ENCODE measurements at regions not wholly inside any gene's neighbourhood (a gene's known extent, or its start where the extent isn't known, plus 50 kb on each side); places are given as distances from the start of the nearest gene placed in this dataset.

DNA sequence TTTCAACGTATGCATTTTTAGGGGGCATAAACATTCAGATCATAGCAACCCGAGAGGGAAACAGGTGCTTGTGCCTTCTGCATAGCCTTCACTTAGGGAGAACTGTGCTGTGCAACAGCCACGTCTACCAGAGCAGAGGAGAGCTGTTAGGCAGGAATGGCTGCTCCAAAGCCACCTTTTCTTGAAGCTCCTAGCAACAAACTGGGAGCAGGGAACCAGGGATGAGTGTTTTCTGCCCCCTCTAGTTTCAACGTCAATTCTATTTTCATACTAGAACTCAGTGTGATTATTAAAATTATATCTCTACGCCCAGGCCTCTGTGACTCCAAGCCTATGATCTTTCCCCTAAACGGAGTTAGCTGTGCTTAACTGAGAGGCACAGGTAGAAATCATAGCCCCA is 290.0 kb downstream of the HAPSTR1 start:
- H3K27ac ChIP-seq (ENCODE audit: low read length), result no peak overlapping the region
- DNase-seq, result no peak

DNA sequence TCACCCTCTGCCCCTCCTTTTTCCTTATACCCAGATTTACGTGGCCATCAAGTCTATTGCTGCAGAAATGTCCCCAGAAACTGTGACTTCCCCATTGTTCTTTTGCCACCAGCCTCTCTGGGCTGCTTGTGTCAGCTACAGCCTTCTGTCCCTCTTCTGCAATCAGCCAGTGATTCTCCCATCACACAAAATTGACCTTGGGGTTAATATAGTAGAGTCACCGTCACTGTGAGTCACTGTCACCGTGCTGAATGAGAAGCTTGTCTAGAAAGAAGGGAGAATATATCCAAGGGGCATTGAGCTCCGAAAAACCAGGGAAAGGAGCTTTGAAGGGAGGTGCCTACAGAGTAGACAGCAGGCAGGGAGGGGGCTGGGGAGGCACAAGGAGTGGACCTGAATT is 290.5 kb downstream of the HAPSTR1 start:
- no peaks in the 10 kb centered on the region for H3K9me3 ChIP-seq (replicated peaks; ENCODE audit: insufficient read depth, low read length)
- H2AFZ ChIP-seq (ENCODE audit: low read length), result no peak overlapping the region
- TF ChIP-seq EZH2 (optimal IDR thresholded peaks at IDR 0.05; ENCODE audit: low read depth, low read length), result no peak
- TF ChIP-seq, protein P1, sequence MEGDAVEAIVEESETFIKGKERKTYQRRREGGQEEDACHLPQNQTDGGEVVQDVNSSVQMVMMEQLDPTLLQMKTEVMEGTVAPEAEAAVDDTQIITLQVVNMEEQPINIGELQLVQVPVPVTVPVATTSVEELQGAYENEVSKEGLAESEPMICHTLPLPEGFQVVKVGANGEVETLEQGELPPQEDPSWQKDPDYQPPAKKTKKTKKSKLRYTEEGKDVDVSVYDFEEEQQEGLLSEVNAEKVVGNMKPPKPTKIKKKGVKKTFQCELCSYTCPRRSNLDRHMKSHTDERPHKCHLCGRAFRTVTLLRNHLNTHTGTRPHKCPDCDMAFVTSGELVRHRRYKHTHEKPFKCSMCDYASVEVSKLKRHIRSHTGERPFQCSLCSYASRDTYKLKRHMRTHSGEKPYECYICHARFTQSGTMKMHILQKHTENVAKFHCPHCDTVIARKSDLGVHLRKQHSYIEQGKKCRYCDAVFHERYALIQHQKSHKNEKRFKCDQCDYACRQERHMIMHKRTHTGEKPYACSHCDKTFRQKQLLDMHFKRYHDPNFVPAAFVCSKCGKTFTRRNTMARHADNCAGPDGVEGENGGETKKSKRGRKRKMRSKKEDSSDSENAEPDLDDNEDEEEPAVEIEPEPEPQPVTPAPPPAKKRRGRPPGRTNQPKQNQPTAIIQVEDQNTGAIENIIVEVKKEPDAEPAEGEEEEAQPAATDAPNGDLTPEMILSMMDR (IDR thresholded peaks at IDR 0.05; ENCODE audit: low read length), result no peak
- TF ChIP-seq EZH2phosphoT487 (IDR thresholded peaks at IDR 0.05; ENCODE audit: low read length), result no peak
- no peaks in the 10 kb centered on the region for H4K20me1 ChIP-seq (ENCODE audit: insufficient read depth, low read length)
- no peaks in the 10 kb centered on the region for H3F3A ChIP-seq (ENCODE audit: insufficient read depth, low read length)
- H3K9me2 ChIP-seq (replicated peaks; ENCODE audit: insufficient read depth, low read length), result no peaks in the 10 kb centered on the region
- H3K4me3 ChIP-seq (ENCODE audit: low read length), result no peak overlapping the region
- no peak overlapping the region for H3K4me2 ChIP-seq (ENCODE audit: low read depth, low read length)
- H3K4me1 ChIP-seq (ENCODE audit: low read length), result no peaks in the 10 kb centered on the region
- H3K27ac ChIP-seq (ENCODE audit: low read length), result no peak overlapping the region
- no peaks in the 10 kb centered on the region for H3K36me3 ChIP-seq (replicated peaks; ENCODE audit: insufficient read depth, low read length)
- H3K9ac ChIP-seq (ENCODE audit: low read length), result no peak overlapping the region
- no peak for DNase-seq
- no peaks in the 10 kb centered on the region for H3K27me3 ChIP-seq (replicated peaks; ENCODE audit: insufficient read depth, low read length)
- H3K79me2 ChIP-seq (ENCODE audit: low read length), result no peaks in the 10 kb centered on the region

More for the DNA sequence above, 290.0 kb downstream of the HAPSTR1 start:
- Histone ChIP-seq H3K9me2 (replicated peaks; ENCODE audit: insufficient read depth, low read length) (no peaks in the 10 kb centered on the region), H3K27me3 (replicated peaks; ENCODE audit: insufficient read depth, low read length) (no peaks in the 10 kb centered on the region), H2AFZ (ENCODE audit: low read length) (no peak overlapping the region), H3K36me3 (replicated peaks; ENCODE audit: insufficient read depth, low read length) (no peaks in the 10 kb centered on the region), H3K4me3 (ENCODE audit: low read length) (no peak overlapping the region), H3K4me2 (ENCODE audit: low read depth, low read length) (no peak overlapping the region), H3K9me3 (replicated peaks; ENCODE audit: insufficient read depth, low read length) (no peaks in the 10 kb centered on the region), H3K79me2 (ENCODE audit: low read length) (no peaks in the 10 kb centered on the region), H3F3A (ENCODE audit: insufficient read depth, low read length) (no peaks in the 10 kb centered on the region), H3K9ac (ENCODE audit: low read length) (no peak overlapping the region), H4K20me1 (ENCODE audit: insufficient read depth, low read length) (no peaks in the 10 kb centered on the region), H3K4me1 (ENCODE audit: low read length) (no peaks in the 10 kb centered on the region)
- TF ChIP-seq EZH2phosphoT487 (IDR thresholded peaks at IDR 0.05; ENCODE audit: low read length), result no peak
- TF ChIP-seq EZH2 (optimal IDR thresholded peaks at IDR 0.05; ENCODE audit: low read depth, low read length), result no peak
- TF ChIP-seq, protein P1 (IDR thresholded peaks at IDR 0.05; ENCODE audit: low read length), result no peak

DNA sequence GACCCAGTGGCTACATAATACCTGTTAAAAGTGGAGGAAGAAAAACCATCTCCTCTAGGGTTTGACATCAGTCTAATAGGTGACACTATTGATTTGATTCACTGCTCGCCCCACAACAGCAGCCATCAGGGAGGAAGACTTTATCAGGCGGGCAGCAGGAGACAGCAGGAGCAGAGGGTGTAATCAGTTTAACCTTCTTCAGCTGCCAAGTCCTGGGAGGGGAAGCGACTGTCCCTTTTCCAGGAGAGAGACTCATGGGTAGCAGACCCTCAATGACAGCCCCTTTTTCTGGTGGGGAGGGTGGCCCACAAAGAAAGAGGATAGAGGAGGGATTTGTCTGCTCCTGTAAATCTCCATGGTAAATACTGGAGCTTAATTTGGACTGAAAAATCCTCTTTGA is 291.8 kb downstream of the HAPSTR1 start:
- H3K9me2 ChIP-seq (replicated peaks; ENCODE audit: insufficient read depth, low read length), result no peaks in the 10 kb centered on the region
- no peaks in the 10 kb centered on the region for H3K4me1 ChIP-seq (ENCODE audit: low read length)
- H2AFZ ChIP-seq (ENCODE audit: low read length), result no peak overlapping the region
- TF ChIP-seq EZH2phosphoT487 (IDR thresholded peaks at IDR 0.05; ENCODE audit: low read length) (no peak), EZH2 (optimal IDR thresholded peaks at IDR 0.05; ENCODE audit: low read depth, low read length) (no peak)
- TF ChIP-seq, protein P1 (IDR thresholded peaks at IDR 0.05; ENCODE audit: low read length), result no peak
- DNase-seq, result no peak
- no peaks in the 10 kb centered on the region for H3F3A ChIP-seq (ENCODE audit: insufficient read depth, low read length)
- no peak overlapping the region for H3K4me2 ChIP-seq (ENCODE audit: low read depth, low read length)
- no peaks in the 10 kb centered on the region for H3K27me3 ChIP-seq (replicated peaks; ENCODE audit: insufficient read depth, low read length)
- H3K79me2 ChIP-seq (ENCODE audit: low read length), result no peaks in the 10 kb centered on the region
- H3K4me3 ChIP-seq (ENCODE audit: low read length), result no peak overlapping the region
- H4K20me1 ChIP-seq (ENCODE audit: insufficient read depth, low read length), result no peaks in the 10 kb centered on the region
- no peaks in the 10 kb centered on the region for H3K9me3 ChIP-seq (replicated peaks; ENCODE audit: insufficient read depth, low read length)
- H3K36me3 ChIP-seq (replicated peaks; ENCODE audit: insufficient read depth, low read length), result no peaks in the 10 kb centered on the region
- H3K9ac ChIP-seq (ENCODE audit: low read length), result no peak overlapping the region
- H3K27ac ChIP-seq (ENCODE audit: low read length), result no peak overlapping the region
